ENCODE measurements at regions not wholly inside any gene's neighbourhood (a gene's known extent, or its start where the extent isn't known, plus 50 kb on each side); places are given as distances from the start of the nearest gene placed in this dataset.

DNA sequence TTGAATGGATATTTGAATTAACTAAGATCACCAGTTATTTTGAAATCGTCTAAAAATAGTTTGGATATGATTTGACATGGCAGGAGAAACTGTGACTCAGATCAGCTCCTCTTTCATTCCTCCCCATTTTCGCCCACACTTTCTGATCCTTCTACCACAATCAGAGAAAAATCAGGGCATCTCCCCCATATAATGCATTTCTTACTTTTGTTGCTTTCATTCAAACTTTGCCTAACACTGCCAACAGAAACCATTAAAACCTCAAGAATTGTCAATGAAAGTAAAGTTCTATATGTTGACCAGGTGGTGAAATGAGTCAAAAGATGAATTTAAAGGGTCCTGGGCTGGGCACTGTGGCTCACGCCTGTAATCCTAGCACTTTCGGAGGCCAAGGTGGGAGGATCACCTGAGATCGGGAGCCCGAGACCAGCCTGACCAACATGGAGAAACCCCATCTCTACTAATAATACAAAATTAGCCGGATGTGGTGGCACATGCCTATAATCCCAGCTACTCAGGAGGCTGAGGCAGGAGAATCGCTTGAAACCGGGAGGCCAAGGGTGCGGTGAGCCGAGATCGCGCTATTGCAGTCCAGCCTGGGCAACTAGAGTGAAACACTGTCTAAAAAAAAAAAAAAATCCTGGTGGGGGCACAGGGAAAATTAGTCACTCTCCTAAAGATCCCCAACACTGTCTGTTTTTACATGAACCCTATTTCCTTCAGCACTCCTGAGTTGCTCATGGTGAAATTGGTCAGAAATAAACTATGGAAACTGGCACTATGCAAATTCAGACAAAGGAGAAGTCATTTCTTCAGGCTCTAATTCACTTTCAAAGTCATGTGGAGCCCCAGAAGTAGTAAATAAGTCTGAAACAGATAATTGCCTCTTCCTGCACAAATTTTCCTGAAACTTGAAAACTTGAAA, 122.8 kb upstream of the NOCT start:
- Histone ChIP-seq H3K9me3 (no peaks in the 10 kb centered on the region), H3K36me3 (no peaks in the 10 kb centered on the region), H3K27me3 (replicated peaks in 1 of 7) (no peaks in the 10 kb centered on the region), H3K4me3 (no peak overlapping the region), H3K27ac (no peak overlapping the region), H3K4me1 (no peaks in the 10 kb centered on the region)
- TF ChIP-seq POLR2AphosphoS5 (IDR thresholded peaks at IDR 0.05): no peak
- no peak for TF ChIP-seq CTCF (IDR thresholded peaks at IDR 0.05 in 8 of 11, conservative IDR thresholded peaks at IDR 0.05 in 3 of 11)
- no peak for TF ChIP-seq POLR2A (IDR thresholded peaks at IDR 0.05)
- 82 to 95% (median 88%) methylated on average over 13 of the region's 13 CpGs for WGBS, 5 donors
- no peak for DNase-seq
- intact Hi-C loops (cut with DNase I; ENCODE audit: low total_unique reads): no loop called here

- Histone ChIP-seq H3K4me1 (no peaks in the 10 kb centered on the region), H3K36me3 (no peaks in the 10 kb centered on the region), H3K4me3 (no peak overlapping the region), H3K9me3 (no peaks in the 10 kb centered on the region), H3K27me3 (replicated peaks in 1 of 7) (no peaks in the 10 kb centered on the region), H3K27ac (no peak overlapping the region)
- intact Hi-C loops (cut with DNase I; ENCODE audit: low total_unique reads): no loop called here
- DNase-seq: no peak
- TF ChIP-seq CTCF (IDR thresholded peaks at IDR 0.05 in 8 of 11, conservative IDR thresholded peaks at IDR 0.05 in 3 of 11) (no peak), POLR2A (IDR thresholded peaks at IDR 0.05) (no peak), POLR2AphosphoS5 (IDR thresholded peaks at IDR 0.05) (no peak)
- WGBS, 5 donors: 78 to 91% (median 88%) methylated on average over 6 of the region's 6 CpGs
These were observed 124.0 kb upstream of the NOCT start for GRCh38 chr4:138891631-138892031.

DNA sequence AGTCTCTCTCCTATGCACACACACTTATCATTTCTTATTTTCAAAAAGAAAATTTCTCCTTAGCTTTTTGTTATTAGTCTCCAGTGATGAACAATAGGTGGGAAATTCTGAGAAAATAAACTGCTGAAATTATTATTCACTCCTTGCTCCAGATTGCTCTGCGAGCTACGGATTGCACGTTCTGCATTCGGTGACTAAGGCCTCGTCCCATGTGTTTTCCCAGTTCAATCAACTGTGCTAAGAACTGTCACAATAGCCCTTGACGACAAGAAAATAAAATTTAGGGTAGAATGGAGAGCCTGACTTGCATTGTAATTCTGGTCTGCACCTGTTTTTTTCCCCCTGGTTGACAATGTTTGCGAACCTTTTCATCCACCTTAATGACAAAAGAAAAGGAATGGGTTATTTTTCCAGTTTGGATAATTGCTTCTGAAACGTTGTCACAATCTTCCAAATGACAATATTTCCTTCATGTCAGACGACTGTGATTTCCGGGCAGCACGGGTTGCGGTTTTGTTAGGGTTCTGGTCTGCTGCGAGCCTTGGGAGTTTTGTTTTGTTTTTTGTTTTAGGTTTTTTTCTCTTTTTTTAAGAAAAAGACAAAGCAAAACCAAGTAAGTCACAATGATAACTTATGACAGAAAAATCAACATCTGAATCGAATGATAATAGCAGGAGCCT, 124.5 kb upstream of the NOCT start:
- H3K27ac ChIP-seq: no peak overlapping the region
- no peak overlapping the region for H3K4me3 ChIP-seq
- WGBS, 5 donors: 70 to 77% (median 73%) methylated on average over 14 of the region's 14 CpGs
- no peaks in the 10 kb centered on the region for H3K27me3 ChIP-seq (replicated peaks in 1 of 7)
- intact Hi-C loops (cut with DNase I; ENCODE audit: low total_unique reads): no loop called here
- TF ChIP-seq POLR2AphosphoS5 (IDR thresholded peaks at IDR 0.05): no peak
- H3K9me3 ChIP-seq: no peaks in the 10 kb centered on the region
- no peaks in the 10 kb centered on the region for H3K36me3 ChIP-seq
- no peak for DNase-seq
- H3K4me1 ChIP-seq: no peaks in the 10 kb centered on the region

DNA sequence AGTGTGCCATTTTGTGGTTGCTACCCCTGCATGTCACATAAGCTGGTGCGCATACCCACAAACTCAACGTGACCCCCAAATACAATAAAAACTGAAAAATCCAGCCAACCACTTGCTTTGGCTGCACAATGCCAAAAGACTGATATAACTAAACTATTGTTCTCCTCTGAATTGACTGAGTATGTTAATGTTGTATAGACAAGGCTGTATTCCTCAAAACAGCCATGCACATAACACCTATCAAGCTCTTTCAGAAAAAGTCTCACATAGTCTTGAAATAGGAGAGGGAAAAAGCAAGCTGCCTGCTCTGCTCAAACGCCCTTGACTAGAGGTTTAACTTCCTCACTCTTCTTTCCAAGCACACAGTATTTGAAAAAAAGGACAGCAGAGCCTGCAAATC, 126.4 kb upstream of the NOCT start:
- H3K9me3 ChIP-seq: no peaks in the 10 kb centered on the region
- H3K27ac ChIP-seq: no peak overlapping the region
- no peak for TF ChIP-seq POLR2A (IDR thresholded peaks at IDR 0.05)
- no peak for TF ChIP-seq CTCF (IDR thresholded peaks at IDR 0.05 in 8 of 11, conservative IDR thresholded peaks at IDR 0.05 in 3 of 11)
- no peak for TF ChIP-seq POLR2AphosphoS5 (IDR thresholded peaks at IDR 0.05)
- H3K36me3 ChIP-seq: no peaks in the 10 kb centered on the region
- no peaks in the 10 kb centered on the region for H3K27me3 ChIP-seq (replicated peaks in 1 of 7)
- no peak overlapping the region for H3K4me3 ChIP-seq
- intact Hi-C loops (cut with DNase I; ENCODE audit: low total_unique reads): no loop called here
- DNase-seq: no peak
- H3K4me1 ChIP-seq: no peaks in the 10 kb centered on the region
- WGBS, 5 donors: 69 to 76% (median 74%) methylated on average over 3 of the region's 3 CpGs
